PC-3 (cell line): ENCODE measurements at regions not wholly inside any gene's neighbourhood (a gene's known extent, or its start where the extent isn't known, plus 50 kb on each side); places are given as distances from the start of the nearest gene placed in this dataset.

ENCODE experiments used
- ATAC-seq: fragments of 200-7000 bp; cut with Tn5 transposase; 2 replicates; pipeline ENCODE4 v1.9.1; 2020; ENCODE audit warnings: mild to moderate bottlenecking, moderate library complexity
- BruUV-seq: library from RNA; stranded (reverse); fragments of 400-500 nt; replicated peaks from 2 replicates; lab custom pipeline; 2021; lab: Mats Ljungman, UMichigan
- CTCF ChIA-PET: fragments of 300-600 bp; sonication (Branson Sonifier 250); formaldehyde crosslinking; loops from one replicate; lab custom pipeline; 2022; ENCODE audit warnings: antibody characterized with exemption; lab: Charles Lee
- POLR2A ChIA-PET: fragments of 300-600 bp; sonication (Branson Sonifier 250); formaldehyde crosslinking; loops from one replicate; lab custom pipeline; 2022; ENCODE audit warnings: antibody characterized with exemption; ENCODE audit not compliant: unreplicated experiment; lab: Charles Lee
- DNase-seq: peaks from one replicate; pipeline ENCODE4 v3.0.0-alpha.2; 2015
- H2AFZ ChIP-seq: fragments of 300-600 bp; sonication (generic); 2 replicates; pipeline ENCODE4 v1.6.0; 2016; ENCODE audit warnings: antibody characterized with exemption, low read length
- H3F3A ChIP-seq: fragments of 300-600 bp; sonication (generic); one replicate; pipeline ENCODE4 v1.6.0; 2017; ENCODE audit warnings: antibody characterized with exemption, low read length, control low read depth, mild to moderate bottlenecking; ENCODE audit not compliant: unreplicated experiment
- H3K27ac ChIP-seq: fragments of 300-600 bp; sonication (generic); 2 replicates; pipeline ENCODE4 v1.5.1; 2016; ENCODE audit warnings: mild to moderate bottlenecking, low read length
- H3K27me3 ChIP-seq: fragments of 300-600 bp; sonication (generic); 2 replicates; pipeline ENCODE4 v1.6.1; 2016; ENCODE audit warnings: low read length, mixed read lengths
- H3K36me3 ChIP-seq: fragments of 300-600 bp; sonication (generic); 2 replicates; pipeline ENCODE4 v1.6.1; 2016; ENCODE audit warnings: low read depth, mixed run types, low read length, mixed read lengths
- H3K4me1 ChIP-seq: fragments of 300-600 bp; sonication (generic); 2 replicates; pipeline ENCODE4 v1.5.1; 2016; ENCODE audit warnings: low read length; ENCODE audit not compliant: insufficient read depth
- H3K4me2 ChIP-seq: fragments of 300-600 bp; sonication (generic); 2 replicates; pipeline ENCODE4 v1.6.0; 2016; ENCODE audit warnings: low read length
- H3K4me3 ChIP-seq: fragments of 300-600 bp; sonication (generic); 2 replicates; pipeline ENCODE4 v1.5.1; 2016; ENCODE audit warnings: mild to moderate bottlenecking, low read length, mixed read lengths
- H3K79me2 ChIP-seq: fragments of 300-600 bp; sonication (generic); 2 replicates; pipeline ENCODE4 v1.6.1; 2017; ENCODE audit warnings: low read length, mixed read lengths
- H3K9ac ChIP-seq: fragments of 300-600 bp; sonication (generic); 2 replicates; pipeline ENCODE4 v1.6.0; 2016; ENCODE audit warnings: mild to moderate bottlenecking, low read length
- H3K9me2 ChIP-seq: fragments of 300-600 bp; sonication (generic); replicated peaks from 2 replicates; pipeline ENCODE4 v1.6.1; 2016; ENCODE audit warnings: mixed run types, low read length, mixed read lengths
- H3K9me3 ChIP-seq: fragments of 300-600 bp; sonication (generic); 2 replicates; pipeline ENCODE4 v1.6.1; 2016; ENCODE audit warnings: low read length, mixed read lengths
- H4K20me1 ChIP-seq: fragments of 300-600 bp; sonication (generic); 2 replicates; pipeline ENCODE4 v1.6.1; 2016; ENCODE audit warnings: low read length, mixed read lengths
- EZH2 ChIP-seq: fragments of 300-600 bp; sonication (generic); IDR thresholded peaks from one replicate; pipeline ENCODE4 v1.6.1; 2017; ENCODE audit warnings: antibody characterized with exemption, mild to moderate bottlenecking, low read length; ENCODE audit not compliant: unreplicated experiment
- EZH2phosphoT487 ChIP-seq: fragments of 300-600 bp; sonication (generic); IDR thresholded peaks from 2 replicates; pipeline ENCODE4 v1.6.1; 2018; ENCODE audit warnings: mild to moderate bottlenecking, antibody characterized with exemption, low read length, borderline replicate concordance
- intact Hi-C: fragments of 100-400 bp; cut with micrococcal nuclease; formaldehyde crosslinking; loops from 2 replicates; pipeline ENCODE4 v1.9.0; 2023
- TF ChIP-seq, protein P1 (sequence below): fragments of 300-600 bp; sonication (generic); conservative IDR thresholded peaks from 2 replicates; pipeline ENCODE4 v1.5.1; 2017; ENCODE audit warnings: antibody characterized with exemption, low read depth, mild to moderate bottlenecking, low read length

GRCh38 chr1:60984062-60984799 lies 98.1 kb upstream of the NFIA start:
- H3F3A ChIP-seq = no peaks in the 10 kb centered on the region

DNA sequence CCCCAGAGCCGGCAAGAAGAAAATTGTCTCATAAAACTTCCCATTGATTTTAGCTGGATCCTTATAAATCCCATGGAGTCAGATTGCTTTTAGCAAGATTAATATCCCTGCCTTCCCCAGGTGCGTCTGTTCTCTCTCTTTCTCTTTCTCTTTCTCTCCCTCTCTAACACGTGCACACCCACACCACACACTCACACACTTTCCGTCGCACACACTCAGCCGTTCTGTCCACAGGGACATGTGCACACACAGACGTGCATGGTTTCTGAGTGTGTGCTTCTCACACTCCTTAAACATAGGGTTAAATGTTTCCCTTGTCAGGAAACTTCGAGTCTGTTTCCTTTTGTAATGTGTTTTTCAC lies 98.7 kb upstream of the NFIA start:
- Histone ChIP-seq H3F3A (no peaks in the 10 kb centered on the region), H3K27me3 (no peaks in the 10 kb centered on the region), H3K4me3 (no peak overlapping the region), H3K27ac (no peak overlapping the region), H4K20me1 (no peaks in the 10 kb centered on the region), H3K79me2 (no peaks in the 10 kb centered on the region), H3K9me2 (no peaks in the 10 kb centered on the region), H3K36me3 (no peaks in the 10 kb centered on the region), H3K9ac (no peak overlapping the region), H3K4me2 (no peak overlapping the region), H3K9me3 (no peaks in the 10 kb centered on the region), H2AFZ (no peak overlapping the region), H3K4me1 (no peaks in the 10 kb centered on the region)
- DNase-seq = no peak
- intact Hi-C loops = no loop called here
- ChIA-PET CTCF (no interaction called here), POLR2A (no interaction called here)
- ATAC-seq = no peak
- TF ChIP-seq EZH2 (no peak), EZH2phosphoT487 (no peak)
- TF ChIP-seq, protein P1, sequence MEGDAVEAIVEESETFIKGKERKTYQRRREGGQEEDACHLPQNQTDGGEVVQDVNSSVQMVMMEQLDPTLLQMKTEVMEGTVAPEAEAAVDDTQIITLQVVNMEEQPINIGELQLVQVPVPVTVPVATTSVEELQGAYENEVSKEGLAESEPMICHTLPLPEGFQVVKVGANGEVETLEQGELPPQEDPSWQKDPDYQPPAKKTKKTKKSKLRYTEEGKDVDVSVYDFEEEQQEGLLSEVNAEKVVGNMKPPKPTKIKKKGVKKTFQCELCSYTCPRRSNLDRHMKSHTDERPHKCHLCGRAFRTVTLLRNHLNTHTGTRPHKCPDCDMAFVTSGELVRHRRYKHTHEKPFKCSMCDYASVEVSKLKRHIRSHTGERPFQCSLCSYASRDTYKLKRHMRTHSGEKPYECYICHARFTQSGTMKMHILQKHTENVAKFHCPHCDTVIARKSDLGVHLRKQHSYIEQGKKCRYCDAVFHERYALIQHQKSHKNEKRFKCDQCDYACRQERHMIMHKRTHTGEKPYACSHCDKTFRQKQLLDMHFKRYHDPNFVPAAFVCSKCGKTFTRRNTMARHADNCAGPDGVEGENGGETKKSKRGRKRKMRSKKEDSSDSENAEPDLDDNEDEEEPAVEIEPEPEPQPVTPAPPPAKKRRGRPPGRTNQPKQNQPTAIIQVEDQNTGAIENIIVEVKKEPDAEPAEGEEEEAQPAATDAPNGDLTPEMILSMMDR = no peak
- no TSS peak for BruUV-seq

More at GRCh38 chr1:60984062-60984799, 98.1 kb upstream of the NFIA start:
- Histone ChIP-seq H3K4me3 (no peak overlapping the region), H3K9ac (no peak overlapping the region), H3K27me3 (no peaks in the 10 kb centered on the region), H3K79me2 (no peaks in the 10 kb centered on the region), H3K4me2 (no peak overlapping the region), H3K4me1 (peaks cover 5% of the 10 kb centered on the region), H4K20me1 (no peaks in the 10 kb centered on the region), H3K27ac (no peak overlapping the region), H3K9me2 (no peaks in the 10 kb centered on the region), H3K9me3 (no peaks in the 10 kb centered on the region), H3K36me3 (no peaks in the 10 kb centered on the region), H2AFZ (no peak overlapping the region)
- intact Hi-C loops = no loop called here
- peak; percentile 27; the same call in 1 of the 2 replicates for ATAC-seq
- TF ChIP-seq, protein P1 = no peak
- TF ChIP-seq EZH2phosphoT487 (no peak), EZH2 (no peak)
- no TSS peak for BruUV-seq
- DNase-seq = peak; percentile 17
- CTCF ChIA-PET = no interaction called here
- POLR2A ChIA-PET = no interaction called here

DNA sequence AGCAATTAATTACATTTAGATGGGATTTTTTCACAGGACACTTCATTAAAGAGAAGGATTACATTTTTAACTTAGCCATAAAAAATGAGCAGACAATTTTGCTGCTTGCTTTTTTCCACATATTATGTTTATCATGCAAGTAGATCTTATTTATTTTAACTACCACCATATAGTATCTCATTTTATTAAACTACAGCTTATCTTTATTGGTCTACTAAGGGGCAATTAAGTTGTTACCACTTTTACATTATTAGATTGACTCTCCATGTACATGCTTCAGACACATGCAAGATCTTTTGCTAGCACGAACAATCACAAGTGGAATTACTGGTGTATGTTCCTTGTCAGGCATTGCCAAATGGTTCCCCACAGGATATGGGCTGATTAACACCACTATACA lies 99.8 kb upstream of the NFIA start:
- Histone ChIP-seq H3K9me2 (no peaks in the 10 kb centered on the region), H3K27ac (no peak overlapping the region), H3K27me3 (no peaks in the 10 kb centered on the region), H3K9ac (no peak overlapping the region), H3K4me1 (no peaks in the 10 kb centered on the region), H3K4me2 (no peak overlapping the region), H3K4me3 (no peak overlapping the region), H3K79me2 (no peaks in the 10 kb centered on the region), H3K9me3 (no peaks in the 10 kb centered on the region), H2AFZ (no peak overlapping the region), H4K20me1 (no peaks in the 10 kb centered on the region), H3K36me3 (no peaks in the 10 kb centered on the region), H3F3A (no peaks in the 10 kb centered on the region)
- DNase-seq = no peak
- no peak for TF ChIP-seq EZH2phosphoT487
- TF ChIP-seq EZH2 = no peak
- TF ChIP-seq, protein P1 = no peak
- no peak for ATAC-seq
- intact Hi-C loops = no loop called here
- ChIA-PET CTCF (no interaction called here), POLR2A (no interaction called here)
- no TSS peak for BruUV-seq
